ENCODE measurements at regions not wholly inside any gene's neighbourhood (a gene's known extent, or its start where the extent isn't known, plus 50 kb on each side); places are given as distances from the start of the nearest gene placed in this dataset.

GRCh38 chr1:239322369-239322768, 64.0 kb upstream of the CHRM3 start:
- no peak for DNase-seq

- DNase-seq, result no peak
Measured at GRCh38 chr1:239321877-239322276, 64.5 kb upstream of the CHRM3 start.

- DNase-seq, result no peak
Measured at GRCh38 chr1:239317948-239318347, 68.4 kb upstream of the CHRM3 start.

GRCh38 chr1:239315631-239316217, 70.6 kb upstream of the CHRM3 start:
- no peak for DNase-seq

GRCh38 chr1:239311331-239311730, 75.0 kb upstream of the CHRM3 start:
- no peak for DNase-seq

GRCh38 chr1:239308701-239309333, 77.6 kb upstream of the CHRM3 start:
- peak; percentile 25 for DNase-seq

- DNase-seq, result no peak
Measured at GRCh38 chr1:239307886-239308285, 78.5 kb upstream of the CHRM3 start.

- no peak for DNase-seq
Measured at GRCh38 chr1:239306426-239306825, 79.9 kb upstream of the CHRM3 start.

GRCh38 chr1:239303289-239303688, 83.1 kb upstream of the CHRM3 start:
- no peak for DNase-seq

GRCh38 chr1:239302696-239303095, 83.7 kb upstream of the CHRM3 start:
- DNase-seq, result no peak

GRCh38 chr1:239301251-239301650, 85.1 kb upstream of the CHRM3 start:
- no peak for DNase-seq

- DNase-seq, result no peak
Measured at GRCh38 chr1:239297910-239298309, 88.5 kb upstream of the CHRM3 start.

- no peak for DNase-seq
Measured at GRCh38 chr1:239293350-239294110, 92.8 kb upstream of the CHRM3 start.

GRCh38 chr1:239288820-239289554, 97.4 kb upstream of the CHRM3 start:
- no peak for DNase-seq

- no peak for DNase-seq
Measured at GRCh38 chr1:239287296-239287695, 99.1 kb upstream of the CHRM3 start.

GRCh38 chr1:239283216-239283615, 103.2 kb upstream of the CHRM3 start:
- no peak for DNase-seq

GRCh38 chr1:239282411-239282810, 104.0 kb upstream of the CHRM3 start:
- DNase-seq, result no peak

GRCh38 chr1:239276051-239276450, 110.3 kb upstream of the CHRM3 start:
- DNase-seq, result no peak

GRCh38 chr1:239274242-239274830, 112.0 kb upstream of the CHRM3 start:
- DNase-seq, result no peak

- DNase-seq, result no peak
Measured at GRCh38 chr1:239270509-239270908, 115.9 kb upstream of the CHRM3 start.

GRCh38 chr1:239269706-239270105, 116.7 kb upstream of the CHRM3 start:
- no peak for DNase-seq

GRCh38 chr1:239268941-239269340, 117.4 kb upstream of the CHRM3 start:
- no peak for DNase-seq

- no peak for DNase-seq
Measured at GRCh38 chr1:239268007-239268406, 118.4 kb upstream of the CHRM3 start.

All from SHP77 treated with DMSO at 0.1 percent for 48 hours (cell line).